Iris pigment epithelial cell (primary cell): ENCODE measurements at regions not wholly inside any gene's neighbourhood (a gene's known extent, or its start where the extent isn't known, plus 50 kb on each side); places are given as distances from the start of the nearest gene placed in this dataset.

Source experiments
- DNase-seq: peaks from one replicate; pipeline ENCODE4 v3.0.0-alpha.2; 2011; ENCODE audit warnings: low read depth

- DNase-seq: no peak
Measured at GRCh38 chr1:96997717-96998116, 276.1 kb downstream of the PTBP2 start.

GRCh38 chr1:96998466-96998865, 276.9 kb downstream of the PTBP2 start:
- no peak for DNase-seq

- no peak for DNase-seq
Measured at GRCh38 chr1:96999191-96999590, 277.6 kb downstream of the PTBP2 start.

GRCh38 chr1:97004054-97004453, 282.5 kb downstream of the PTBP2 start:
- DNase-seq: no peak

GRCh38 chr1:97004743-97005142, 283.2 kb downstream of the PTBP2 start:
- DNase-seq: no peak

GRCh38 chr1:97006044-97006661, 284.6 kb downstream of the PTBP2 start:
- peak; percentile 94 for DNase-seq

GRCh38 chr1:97007840-97008604, 286.4 kb downstream of the PTBP2 start:
- peak; percentile 69 for DNase-seq

- DNase-seq: peak; percentile 32
Measured at GRCh38 chr1:97010566-97011264, 289.1 kb downstream of the PTBP2 start.

GRCh38 chr1:97013136-97013535, 291.6 kb downstream of the PTBP2 start:
- no peak for DNase-seq

GRCh38 chr1:97013941-97014340, 292.4 kb downstream of the PTBP2 start:
- peak; percentile 83 for DNase-seq

GRCh38 chr1:97014426-97014825, 292.8 kb downstream of the PTBP2 start:
- no peak for DNase-seq

- no peak for DNase-seq
Measured at GRCh38 chr1:97017895-97018294, 296.3 kb downstream of the PTBP2 start.
